Esophagus mucosa (tissue), 1 donor: ENCODE measurements at regions not wholly inside any gene's neighbourhood (a gene's known extent, or its start where the extent isn't known, plus 50 kb on each side); places are given as distances from the start of the nearest gene placed in this dataset.
"Not testable (repeated sequence)": the region's sequence is repeated elsewhere in the genome, so short reads cannot be mapped to it uniquely, and the experiment has no call there.

ENCODE experiments used
- ATAC-seq: fragments of 200-7000 bp; cut with Tn5 transposase; one replicate; pipeline ENCODE4 v1.9.1; 2020
- donor health status: DM: yes; HTN: yes; CAD: no.

DNA sequence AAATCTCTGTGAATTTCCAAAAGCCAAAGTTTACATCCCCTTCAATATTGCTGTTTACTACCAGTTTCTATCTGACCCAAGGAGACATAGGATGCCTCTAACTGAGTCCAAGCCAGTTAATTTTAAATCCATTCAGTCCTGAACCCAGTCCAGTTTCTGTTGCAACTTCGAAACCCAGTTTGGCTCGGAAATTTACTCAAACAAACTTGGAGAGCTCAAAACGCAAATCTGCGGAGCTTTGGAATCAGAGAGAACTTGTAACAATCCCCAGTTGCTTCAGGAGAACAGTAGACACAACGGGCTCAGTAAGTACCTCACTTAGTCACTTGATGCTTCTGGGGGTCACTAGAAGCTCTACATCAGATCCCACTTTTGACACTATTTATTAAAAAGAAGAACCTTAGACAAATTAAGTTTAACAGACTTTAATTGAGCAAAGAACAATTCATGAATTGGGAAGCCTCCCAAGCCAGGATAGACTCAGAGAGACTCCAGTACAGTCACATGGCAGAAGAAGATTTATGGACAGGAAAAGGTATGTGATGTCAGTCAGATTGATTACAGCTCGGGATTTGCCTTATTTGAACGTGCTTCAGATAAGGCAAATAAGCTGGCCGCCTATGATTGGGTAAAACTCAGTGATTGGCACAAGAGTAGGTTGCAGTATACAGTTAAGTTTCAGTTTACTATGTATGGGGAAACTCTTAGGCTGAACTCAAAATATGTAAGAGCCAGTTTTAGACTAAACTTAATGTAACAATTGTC is 118.0 kb downstream of the RFPL4B start:
- ATAC-seq = no peak

DNA sequence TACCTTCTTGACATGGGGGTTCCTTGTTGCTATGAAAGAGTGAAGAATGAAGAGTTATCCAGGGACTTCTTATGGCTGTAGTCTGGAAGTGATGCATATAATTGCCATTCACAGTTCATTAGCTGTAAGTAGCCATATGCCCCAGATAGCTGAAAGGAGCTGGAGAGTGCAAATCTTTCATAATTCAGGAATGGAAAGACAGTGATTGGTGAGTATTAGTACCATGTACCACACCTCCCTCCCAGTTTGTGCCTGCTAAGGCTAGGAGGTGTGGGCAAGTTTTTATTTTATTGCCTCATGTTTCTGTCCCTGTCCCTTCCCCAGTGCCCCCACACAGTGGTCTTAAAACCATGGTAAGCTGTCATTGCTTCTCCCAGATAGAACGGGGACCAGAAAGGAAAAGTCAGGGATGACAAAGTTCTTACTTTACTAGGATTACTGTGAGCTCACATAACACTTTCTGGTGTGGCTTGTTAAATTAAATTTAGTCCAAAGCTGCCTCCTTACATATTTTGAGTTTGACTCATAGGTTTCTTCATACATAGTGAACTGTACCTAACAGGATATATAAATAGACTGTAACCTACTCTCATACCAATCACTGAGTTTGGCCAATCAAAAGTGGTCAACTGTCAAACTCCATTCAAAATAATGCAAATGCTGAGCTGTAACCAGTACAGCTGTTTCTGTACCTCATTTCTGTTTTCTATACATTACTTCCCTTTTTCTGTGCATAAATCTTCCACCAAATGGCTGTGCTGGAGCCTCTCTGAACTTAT is 119.4 kb downstream of the RFPL4B start:
- peak; percentile 22 for ATAC-seq

DNA sequence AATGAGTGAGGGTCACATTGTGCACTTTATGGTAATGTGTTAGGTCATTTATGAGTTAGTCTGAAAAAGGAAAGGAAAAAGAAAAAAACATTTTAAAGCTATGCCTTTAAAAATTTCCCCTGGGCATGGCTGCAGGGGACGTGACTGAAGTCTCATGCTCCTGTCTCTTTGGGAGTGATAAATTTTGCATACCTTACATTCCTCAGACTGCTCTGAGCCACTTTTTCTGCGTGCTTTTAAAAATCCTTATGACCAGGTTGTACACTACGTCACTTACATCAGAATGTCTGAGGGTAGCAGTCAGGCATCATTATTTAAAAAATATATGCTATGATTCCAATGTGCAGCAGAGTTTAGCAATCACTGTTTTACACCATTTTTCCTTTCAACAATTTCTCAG is 121.2 kb downstream of the RFPL4B start:
- ATAC-seq = no peak

DNA sequence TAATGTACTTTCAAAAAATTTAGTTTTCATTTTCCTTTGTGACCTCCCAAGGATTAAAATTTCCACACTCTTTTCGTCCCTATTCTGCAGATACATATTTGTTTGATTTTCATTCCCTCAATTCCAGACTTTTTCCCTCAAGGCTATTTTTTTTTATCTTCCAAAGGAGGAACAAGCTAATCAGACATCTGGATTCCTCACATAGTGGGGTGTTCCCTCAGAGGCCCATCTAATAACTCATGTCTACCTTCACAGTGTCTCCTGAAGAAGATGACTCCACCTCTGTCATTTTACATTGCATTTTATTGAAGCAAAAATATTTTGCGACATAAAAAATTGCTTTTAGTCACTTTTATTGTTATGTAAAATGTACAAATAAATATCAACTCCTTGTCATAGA is 122.2 kb downstream of the RFPL4B start:
- ATAC-seq = no peak

- ATAC-seq = no peak
Observed at GRCh38 chr6:112470376-112470775, 123.2 kb downstream of the RFPL4B start.

- ATAC-seq = no peak
Observed at GRCh38 chr6:112470950-112471349, 123.8 kb downstream of the RFPL4B start.

DNA sequence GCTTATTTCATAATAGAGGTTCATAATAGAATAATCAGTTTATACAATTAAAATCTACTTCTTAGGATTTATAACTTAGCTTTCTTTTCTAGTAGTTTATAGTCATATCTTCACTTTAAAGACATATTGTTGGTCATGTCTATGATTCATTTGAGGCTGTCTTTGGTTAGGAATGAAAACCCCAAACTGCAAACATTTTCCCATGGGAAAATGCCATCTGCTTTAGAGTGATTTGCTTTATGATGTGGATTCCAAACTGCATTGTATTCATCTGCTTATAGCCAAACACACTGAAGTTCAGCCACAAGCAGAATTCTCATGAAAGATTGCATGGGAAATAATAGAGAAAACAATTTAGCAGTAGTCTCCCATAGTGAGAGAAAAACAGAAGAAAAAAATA is 128.0 kb downstream of the RFPL4B start:
- no peak for ATAC-seq

DNA sequence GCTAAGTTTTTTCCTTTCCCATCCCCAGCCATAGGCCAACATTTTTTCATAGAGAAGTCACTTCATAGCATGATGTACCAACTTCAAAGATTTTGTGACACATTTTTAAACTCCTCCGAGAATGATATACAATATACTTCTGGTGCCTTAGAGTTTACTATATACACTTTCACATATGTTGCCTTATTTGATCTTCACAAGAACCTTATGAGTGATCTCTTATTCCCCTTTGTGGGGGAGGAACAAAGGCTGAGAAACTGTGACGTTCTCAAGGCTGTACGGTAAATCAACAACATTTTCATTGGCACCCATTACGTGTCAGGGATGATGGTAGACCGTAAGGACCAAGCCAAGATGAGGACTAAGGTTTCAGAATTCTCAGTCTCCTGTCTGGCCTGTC is 130.0 kb downstream of the RFPL4B start:
- ATAC-seq = no peak

- no peak for ATAC-seq
Observed at GRCh38 chr6:112478036-112478435, 130.9 kb downstream of the RFPL4B start.

- not testable (repeated sequence) for ATAC-seq
Observed at GRCh38 chr6:112479975-112480374, 132.8 kb downstream of the RFPL4B start.

DNA sequence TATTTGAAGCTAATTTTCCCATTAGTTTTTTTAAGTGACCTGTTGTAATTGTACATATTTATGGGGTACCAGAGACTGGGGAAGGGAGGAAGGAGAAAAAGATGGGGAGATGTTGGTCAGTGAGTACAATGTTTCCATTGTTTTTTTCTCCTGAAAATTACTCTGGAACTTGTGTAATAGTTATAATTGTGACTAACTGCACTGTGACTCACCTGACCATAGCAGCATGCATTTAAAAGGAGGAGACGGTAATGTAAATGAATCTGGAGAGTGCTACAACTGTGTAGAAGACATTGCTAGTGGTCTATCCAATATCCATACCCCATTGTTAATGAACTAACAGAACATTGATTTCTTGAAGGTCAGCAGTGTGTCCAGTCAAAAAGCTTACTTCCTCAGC is 133.4 kb downstream of the RFPL4B start:
- no peak for ATAC-seq

- no peak for ATAC-seq
Observed at GRCh38 chr6:112481211-112481610, 134.1 kb downstream of the RFPL4B start.

DNA sequence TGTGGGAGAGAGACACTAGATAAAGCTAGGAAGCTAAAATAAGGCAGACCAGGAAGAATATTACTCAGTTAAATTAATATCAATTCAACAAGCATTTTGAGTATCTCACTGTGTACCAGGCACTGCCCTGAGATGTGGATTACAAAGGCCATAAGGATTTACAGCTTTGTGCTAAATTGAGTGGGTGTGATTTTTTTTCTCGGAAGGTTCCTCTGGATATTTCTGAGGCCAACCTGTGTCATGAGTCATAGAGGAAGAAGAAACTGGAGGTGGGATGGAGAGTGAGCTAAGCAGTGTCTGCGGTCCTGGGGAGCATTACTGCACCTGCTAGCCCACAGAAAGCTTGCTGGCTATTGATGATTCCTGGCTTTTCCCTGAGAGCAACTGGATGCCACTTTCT is 135.2 kb downstream of the RFPL4B start:
- ATAC-seq = no peak

DNA sequence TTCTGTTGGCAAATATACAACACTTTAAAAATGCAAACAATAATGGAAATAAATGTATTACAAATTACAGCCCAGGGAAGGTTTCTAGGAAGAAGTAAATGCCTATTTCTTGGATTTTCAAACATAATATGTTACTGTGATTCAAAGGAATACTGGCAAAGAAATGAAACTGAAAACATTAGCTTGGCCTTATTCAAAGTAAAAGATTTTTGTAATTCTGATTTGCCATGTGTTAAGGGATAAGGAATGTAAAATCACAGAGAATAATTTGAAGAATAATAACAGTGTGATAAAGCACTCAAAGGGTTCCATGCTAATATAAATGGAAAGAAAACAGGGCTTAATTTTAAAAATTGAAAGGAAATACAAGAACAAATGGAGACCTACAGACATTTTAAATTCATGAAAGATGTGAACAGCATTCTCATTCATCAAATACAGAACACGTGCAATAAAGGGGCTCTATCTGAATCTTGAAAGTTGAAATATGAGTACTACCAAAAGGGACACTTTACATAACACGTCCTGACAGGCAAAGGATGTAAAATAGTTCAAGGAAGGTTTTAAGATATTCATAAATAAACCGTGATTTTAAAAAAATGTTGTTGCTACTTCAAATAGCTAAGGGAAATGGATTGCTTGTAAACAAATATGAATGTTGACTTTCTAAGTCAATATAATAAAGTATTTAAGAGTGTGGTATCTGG is 138.1 kb downstream of the RFPL4B start:
- no peak for ATAC-seq

- no peak for ATAC-seq
Observed at GRCh38 chr6:112485827-112486212, 138.7 kb downstream of the RFPL4B start.

GRCh38 chr6:112486454-112486853 is 139.3 kb downstream of the RFPL4B start:
- ATAC-seq = no peak

DNA sequence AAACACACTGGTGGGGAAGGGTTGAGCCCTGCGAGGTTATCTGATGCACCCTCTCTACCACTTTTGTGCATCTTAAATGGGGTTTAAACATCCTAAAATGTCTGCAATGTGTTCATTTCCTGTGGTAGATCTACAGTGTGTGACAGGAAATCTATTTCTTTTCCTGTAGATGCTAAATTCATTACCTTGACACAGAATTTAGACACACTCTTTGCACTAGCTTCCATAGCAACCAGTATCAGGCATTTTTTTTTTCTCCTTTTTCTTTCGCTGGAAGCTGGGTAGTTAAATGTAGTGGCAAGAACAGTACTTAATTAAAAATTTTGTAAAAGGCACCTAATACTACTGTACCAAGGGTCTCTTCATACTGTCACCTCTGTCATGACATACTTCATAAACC is 141.1 kb downstream of the RFPL4B start:
- ATAC-seq = no peak

GRCh38 chr6:112501705-112502104 is 154.6 kb downstream of the RFPL4B start:
- no peak for ATAC-seq

DNA sequence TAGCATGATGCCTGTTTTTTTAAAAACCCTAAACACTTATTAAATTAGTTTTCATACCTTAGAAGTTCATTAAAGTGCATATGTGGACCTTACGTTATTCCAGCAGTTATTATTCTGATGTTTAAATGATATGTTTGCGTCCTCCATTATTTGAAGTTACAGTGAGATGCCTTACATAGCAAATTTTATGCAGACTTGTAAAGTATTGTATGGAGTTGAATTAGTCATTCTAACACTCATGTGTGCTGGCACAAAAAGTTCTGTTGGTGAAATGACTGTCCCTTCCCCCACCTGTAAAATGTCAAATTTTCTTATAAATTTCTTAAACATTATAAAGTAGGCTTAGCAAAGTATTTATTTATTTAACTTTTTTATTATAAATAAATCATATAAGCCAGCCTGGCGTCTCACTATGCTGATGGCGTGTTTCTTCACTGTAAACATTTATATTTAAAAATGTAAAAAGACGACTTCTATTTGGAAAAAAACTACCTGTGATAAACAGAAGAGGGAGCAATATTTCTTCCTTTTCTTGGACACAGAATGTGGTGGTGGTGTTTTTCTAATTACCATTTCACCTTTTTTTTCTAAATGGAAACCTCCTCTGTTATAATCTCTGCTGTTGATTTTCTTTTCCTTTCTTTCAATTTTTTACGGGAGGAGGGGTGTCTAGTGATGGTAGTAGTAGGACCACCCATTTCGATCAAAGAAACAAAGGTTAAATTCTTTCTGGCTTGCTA is 155.4 kb downstream of the RFPL4B start:
- no peak for ATAC-seq

DNA sequence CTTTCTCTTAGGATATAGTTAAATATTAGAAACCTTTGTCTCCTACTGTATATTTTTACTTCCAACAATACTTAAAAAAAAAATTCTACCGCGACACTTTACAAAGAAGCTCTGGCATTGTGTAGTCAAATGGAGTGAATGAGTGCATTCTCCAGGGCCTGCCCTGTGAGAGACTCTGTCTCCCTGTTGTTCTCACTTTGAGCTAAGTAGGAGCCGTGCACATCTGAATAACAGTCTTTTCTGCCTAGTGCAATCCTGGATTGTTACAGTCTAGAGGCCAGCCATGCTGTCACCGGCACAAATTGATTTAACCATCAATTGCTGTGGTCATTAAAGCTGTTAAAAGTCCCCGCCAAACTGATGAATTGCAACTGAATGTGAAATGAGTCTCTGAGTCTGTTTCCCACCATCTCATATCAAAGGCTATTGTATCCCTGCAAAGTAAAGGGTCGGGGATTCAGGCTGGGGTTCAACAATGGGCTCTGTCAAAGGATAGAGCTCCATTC is 156.0 kb downstream of the RFPL4B start:
- ATAC-seq = no peak

GRCh38 chr6:112504621-112505020 is 157.5 kb downstream of the RFPL4B start:
- no peak for ATAC-seq

DNA sequence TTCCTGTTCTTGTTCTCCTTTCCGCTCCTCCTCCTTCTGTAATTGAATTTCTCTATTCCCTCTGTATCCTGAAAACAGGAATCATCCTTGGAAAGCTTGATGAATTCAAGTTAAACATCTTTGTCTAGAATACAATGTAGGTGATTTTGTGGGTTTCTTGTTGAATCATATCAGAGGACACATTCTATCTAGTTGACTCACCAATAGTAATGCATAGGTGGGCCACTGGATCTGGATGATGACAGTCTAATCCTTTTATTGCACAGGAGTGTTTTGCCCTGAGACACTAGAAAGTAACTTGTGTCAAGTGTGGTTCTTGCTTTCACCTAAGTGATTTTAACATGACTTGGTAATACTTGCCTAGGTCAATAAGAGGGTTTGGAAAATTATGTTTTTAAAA is 164.3 kb downstream of the RFPL4B start:
- no peak for ATAC-seq

DNA sequence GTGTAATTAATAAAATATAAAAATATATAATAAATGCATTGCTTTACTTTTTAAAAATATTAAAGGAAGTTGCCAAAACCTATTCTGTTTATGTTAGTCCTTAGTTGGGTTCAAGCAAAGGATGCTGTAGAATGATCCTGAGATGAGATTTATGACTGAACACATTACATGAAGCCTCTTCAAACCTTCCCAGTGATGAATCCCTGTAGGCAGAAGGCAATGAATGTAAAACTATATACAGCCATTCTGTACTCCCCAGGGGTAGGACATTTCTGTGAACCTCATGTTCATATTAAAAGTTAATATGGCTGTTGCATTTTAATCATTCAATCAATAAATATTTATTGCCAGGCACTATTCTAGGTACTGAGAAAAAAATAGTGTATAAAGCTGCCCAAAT is 166.0 kb downstream of the RFPL4B start:
- ATAC-seq = no peak
